GM12892 (cell line): ENCODE measurements at regions not wholly inside any gene's neighbourhood (a gene's known extent, or its start where the extent isn't known, plus 50 kb on each side); places are given as distances from the start of the nearest gene placed in this dataset.

Source experiments
- POLR2A ChIP-seq: IDR thresholded peaks from 2 replicates; pipeline ENCODE4 v1.6.1; 2011; ENCODE audit warnings: low read depth, low read length, control low read depth
- POLR2AphosphoS5 ChIP-seq: IDR thresholded peaks from 2 replicates; pipeline ENCODE4 v1.6.1; 2011; ENCODE audit warnings: low read depth, low read length, control low read depth
- TAF1 ChIP-seq: IDR thresholded peaks from 2 replicates; pipeline ENCODE4 v1.6.1; 2011; ENCODE audit warnings: low read depth, mild to moderate bottlenecking, control low read depth, low read length, borderline replicate concordance

- TF ChIP-seq TAF1 = no peak
- TF ChIP-seq POLR2AphosphoS5 = no peak
- TF ChIP-seq POLR2A = no peak
Observed at GRCh38 chr11:123251657-123252344, 56.8 kb upstream of the CLMP start.
